Kidney epithelial cell (primary cell): ENCODE measurements at regions not wholly inside any gene's neighbourhood (a gene's known extent, or its start where the extent isn't known, plus 50 kb on each side); places are given as distances from the start of the nearest gene placed in this dataset.

Experiments
- DNase-seq: peaks from one replicate; pipeline ENCODE4 v3.0.0-alpha.2; 2010; ENCODE audit warnings: low read depth
- H3K27me3 ChIP-seq: 2 replicates; pipeline ENCODE4 v1.6.0; 2011; ENCODE audit warnings: low read length; ENCODE audit not compliant: control insufficient read depth, insufficient read depth
- H3K36me3 ChIP-seq: 2 replicates; pipeline ENCODE4 v1.5.1; 2011; ENCODE audit warnings: low read length; ENCODE audit not compliant: control insufficient read depth, insufficient read depth
- H3K4me3 ChIP-seq: 2 replicates; pipeline ENCODE4 v1.5.1; 2011; ENCODE audit warnings: low read depth, mild to moderate bottlenecking, control low read depth, low read length
- CTCF ChIP-seq: IDR thresholded peaks from 2 replicates; pipeline ENCODE4 v1.5.1; 2011; ENCODE audit warnings: mild to moderate bottlenecking, moderate library complexity, low read length, control low read depth, inconsistent platforms; ENCODE audit not compliant: insufficient read depth, poor library complexity, severe bottlenecking

- Histone ChIP-seq H3K27me3 (no peaks in the 10 kb centered on the region), H3K36me3 (peaks cover 1% of the 10 kb centered on the region), H3K4me3 (no peak overlapping the region)
- DNase-seq = no peak
- TF ChIP-seq CTCF = no peak
These were observed 158.5 kb upstream of the ADAMTS16 start for GRCh38 chr5:4981608-4982007.

- no peak for DNase-seq
- TF ChIP-seq CTCF = no peak
- Histone ChIP-seq H3K27me3 (no peaks in the 10 kb centered on the region), H3K36me3 (peaks cover 1% of the 10 kb centered on the region), H3K4me3 (no peak overlapping the region)
These were observed 156.4 kb upstream of the ADAMTS16 start for GRCh38 chr5:4983701-4984100.

GRCh38 chr5:4984461-4984860 is 155.7 kb upstream of the ADAMTS16 start:
- peaks cover 1% of the 10 kb centered on the region for H3K36me3 ChIP-seq
- H3K27me3 ChIP-seq = no peaks in the 10 kb centered on the region
- TF ChIP-seq CTCF = no peak
- no peak overlapping the region for H3K4me3 ChIP-seq
- no peak for DNase-seq

GRCh38 chr5:4987431-4987830 is 152.7 kb upstream of the ADAMTS16 start:
- no peak overlapping the region for H3K4me3 ChIP-seq
- no peak for DNase-seq
- TF ChIP-seq CTCF = no peak
- peaks cover 1% of the 10 kb centered on the region for H3K36me3 ChIP-seq
- H3K27me3 ChIP-seq = no peaks in the 10 kb centered on the region

GRCh38 chr5:4989118-4989517 is 151.0 kb upstream of the ADAMTS16 start:
- no peaks in the 10 kb centered on the region for H3K36me3 ChIP-seq
- H3K27me3 ChIP-seq = no peaks in the 10 kb centered on the region
- TF ChIP-seq CTCF = no peak
- peak; percentile 89 for DNase-seq
- H3K4me3 ChIP-seq = no peak overlapping the region

GRCh38 chr5:4990017-4990416 is 150.1 kb upstream of the ADAMTS16 start:
- DNase-seq = no peak
- TF ChIP-seq CTCF = no peak
- no peak overlapping the region for H3K4me3 ChIP-seq
- H3K27me3 ChIP-seq = no peaks in the 10 kb centered on the region
- H3K36me3 ChIP-seq = no peaks in the 10 kb centered on the region
